ENCODE measurements at regions not wholly inside any gene's neighbourhood (a gene's known extent, or its start where the extent isn't known, plus 50 kb on each side); places are given as distances from the start of the nearest gene placed in this dataset.
"Not testable (repeated sequence)": the region's sequence is repeated elsewhere in the genome, so short reads cannot be mapped to it uniquely, and the experiment has no call there.

GRCh38 chrX:119334468-119335050 lies 64.6 kb upstream of the SLC25A43 start:
- H2BK12ac ChIP-seq (ENCODE audit: insufficient read length, low read depth, low read length); H3K4me3 Mint-ChIP-seq; H3K27ac Mint-ChIP-seq; H3K79me1 ChIP-seq (ENCODE audit: insufficient read depth, low read depth, low read length, poor library complexity, severe bottlenecking); H3K14ac ChIP-seq (ENCODE audit: insufficient read depth, low read length); H3K23ac ChIP-seq (ENCODE audit: insufficient read length, low read depth, low read length); H4K8ac ChIP-seq (replicated peaks; ENCODE audit: insufficient read length, low read depth, low read length); H3K4me1 Mint-ChIP-seq; H3K18ac ChIP-seq (ENCODE audit: insufficient read length, low read depth, low read length); H2BK5ac ChIP-seq (ENCODE audit: insufficient read length, low read length); H3K4me1 ChIP-seq (ENCODE audit: insufficient read depth, low read length); H4K5ac ChIP-seq (ENCODE audit: insufficient read length, low read depth, low read length); H3K27me3 ChIP-seq (ENCODE audit: insufficient read depth, low read length); H2AK5ac ChIP-seq (ENCODE audit: insufficient read length, low read length); H3K36me3 Mint-ChIP-seq (ENCODE audit: insufficient read depth in 1 of 3, low read depth in 3 of 3); H3K4ac ChIP-seq (ENCODE audit: low read depth, low read length); H2BK15ac ChIP-seq (ENCODE audit: low read depth, low read length); H2AFZ ChIP-seq (ENCODE audit: low read length); H3K27me3 Mint-ChIP-seq (ENCODE audit: low read depth); H4K20me1 ChIP-seq (ENCODE audit: control insufficient read depth, insufficient read depth, insufficient read length); H3K4me2 ChIP-seq (ENCODE audit: insufficient read depth, insufficient read length, low read length); H3K23me2 ChIP-seq (ENCODE audit: insufficient read length, low read depth, low read length, poor library complexity, severe bottlenecking); H3K27ac ChIP-seq (ENCODE audit: insufficient read length, low read depth, low read length); H4K91ac ChIP-seq (ENCODE audit: insufficient read length, low read depth, low read length); H3K79me2 ChIP-seq (ENCODE audit: insufficient read depth, low read length); H3K9ac ChIP-seq (ENCODE audit: extremely low read depth, insufficient read length, low read length); H2BK20ac ChIP-seq (ENCODE audit: low read depth, low read length, poor library complexity, severe bottlenecking); H3K56ac ChIP-seq (ENCODE audit: insufficient read length, low read depth, low read length); H2BK120ac ChIP-seq (ENCODE audit: low read depth, low read length, poor library complexity, severe bottlenecking); H3T11ph ChIP-seq (ENCODE audit: low read length); DNase-seq: not testable (repeated sequence)
- peaks cover 27% of the 10 kb centered on the region for H3K9me3 ChIP-seq (ENCODE audit: control insufficient read depth, low read depth, low read length)
- WGBS (ENCODE audit: extremely low coverage, insufficient read length, low lambda C conversion rate): no CpG with 5 or more reads among the region's 20 CpGs
- peaks cover 66 to 67% of the 10 kb centered on the region in 2 experiments for H3K9me3 Mint-ChIP-seq

Measured in H9 (cell line).